ENCODE measurements at regions not wholly inside any gene's neighbourhood (a gene's known extent, or its start where the extent isn't known, plus 50 kb on each side); places are given as distances from the start of the nearest gene placed in this dataset.

DNA sequence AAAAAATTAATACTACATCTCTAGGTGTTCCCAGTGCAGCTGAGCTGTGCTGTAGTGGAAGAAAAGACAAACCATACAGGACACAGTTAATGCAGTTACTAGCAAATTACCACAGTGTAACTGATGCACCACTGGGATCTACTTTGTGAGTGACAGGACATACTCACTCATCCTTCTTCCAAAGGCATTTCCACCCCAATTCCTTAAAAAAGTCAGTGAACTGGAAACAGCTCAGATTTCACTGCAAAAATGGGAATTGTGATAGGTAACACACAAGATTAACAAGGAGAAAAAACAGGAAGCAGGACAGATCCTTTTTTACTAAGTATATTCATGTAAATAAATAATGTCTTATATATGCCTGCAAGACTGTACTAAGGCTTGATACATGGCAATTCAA lies 109.6 kb downstream of the DMAC1 start:
- Histone ChIP-seq H3K4me1 (ENCODE audit: control insufficient read depth, insufficient read depth, low read length) (peaks cover 6% of the 10 kb centered on the region), H3K27me3 (ENCODE audit: control insufficient read depth, insufficient read depth, low read length, poor library complexity, severe bottlenecking) (peaks cover 36% of the 10 kb centered on the region), H3K9ac (ENCODE audit: extremely low read depth, low read length, poor library complexity, severe bottlenecking) (no peak overlapping the region), H3K36me3 (ENCODE audit: control insufficient read depth, insufficient read depth, low read length) (no peaks in the 10 kb centered on the region), H3K27ac (ENCODE audit: low read depth, low read length) (peak overlapping the region; percentile 67), H3K4me3 (ENCODE audit: low read length) (no peak overlapping the region), H3K9me3 (ENCODE audit: control insufficient read depth, low read length) (peaks cover 12% of the 10 kb centered on the region)
- H3K27ac Mint-ChIP-seq = no peak overlapping the region
- peaks cover 28% of the 10 kb centered on the region for H3K27me3 Mint-ChIP-seq (ENCODE audit: insufficient read depth)
- DNase-seq = no peak
- H3K4me3 Mint-ChIP-seq = no peak overlapping the region
- TF ChIP-seq, protein P1, sequence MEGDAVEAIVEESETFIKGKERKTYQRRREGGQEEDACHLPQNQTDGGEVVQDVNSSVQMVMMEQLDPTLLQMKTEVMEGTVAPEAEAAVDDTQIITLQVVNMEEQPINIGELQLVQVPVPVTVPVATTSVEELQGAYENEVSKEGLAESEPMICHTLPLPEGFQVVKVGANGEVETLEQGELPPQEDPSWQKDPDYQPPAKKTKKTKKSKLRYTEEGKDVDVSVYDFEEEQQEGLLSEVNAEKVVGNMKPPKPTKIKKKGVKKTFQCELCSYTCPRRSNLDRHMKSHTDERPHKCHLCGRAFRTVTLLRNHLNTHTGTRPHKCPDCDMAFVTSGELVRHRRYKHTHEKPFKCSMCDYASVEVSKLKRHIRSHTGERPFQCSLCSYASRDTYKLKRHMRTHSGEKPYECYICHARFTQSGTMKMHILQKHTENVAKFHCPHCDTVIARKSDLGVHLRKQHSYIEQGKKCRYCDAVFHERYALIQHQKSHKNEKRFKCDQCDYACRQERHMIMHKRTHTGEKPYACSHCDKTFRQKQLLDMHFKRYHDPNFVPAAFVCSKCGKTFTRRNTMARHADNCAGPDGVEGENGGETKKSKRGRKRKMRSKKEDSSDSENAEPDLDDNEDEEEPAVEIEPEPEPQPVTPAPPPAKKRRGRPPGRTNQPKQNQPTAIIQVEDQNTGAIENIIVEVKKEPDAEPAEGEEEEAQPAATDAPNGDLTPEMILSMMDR (conservative IDR thresholded peaks at IDR 0.05) = no peak
- H3K36me3 Mint-ChIP-seq (ENCODE audit: low read depth) = no peaks in the 10 kb centered on the region
- peaks cover 9% of the 10 kb centered on the region for H3K4me1 Mint-ChIP-seq
- peaks cover 7% of the 10 kb centered on the region for H3K9me3 Mint-ChIP-seq

DNA sequence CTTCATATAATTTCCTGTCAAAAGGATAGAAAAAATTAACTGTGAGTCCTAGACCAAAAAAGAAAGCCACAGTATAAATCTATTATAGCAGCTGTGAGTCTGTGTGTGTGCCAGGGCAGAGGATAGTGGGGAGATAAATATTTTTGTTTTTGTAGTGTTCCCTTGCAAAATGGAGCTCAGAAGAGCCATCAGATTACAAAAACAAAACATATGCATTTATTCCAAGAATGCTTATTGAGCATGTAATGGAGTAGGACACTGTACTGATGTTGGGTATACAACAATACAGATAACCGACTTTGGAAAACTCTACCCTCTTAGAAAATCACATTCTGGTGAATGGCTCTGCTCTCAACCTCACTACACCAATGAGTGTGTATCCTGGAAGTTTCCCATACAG lies 111.0 kb downstream of the DMAC1 start:
- Mint-ChIP-seq H3K4me3 (no peak overlapping the region), H3K9me3 (peaks cover 7% of the 10 kb centered on the region), H3K27ac (no peak overlapping the region), H3K27me3 (ENCODE audit: insufficient read depth) (peaks cover 16% of the 10 kb centered on the region), H3K4me1 (peaks cover 9% of the 10 kb centered on the region), H3K36me3 (ENCODE audit: low read depth) (no peaks in the 10 kb centered on the region)
- no peak overlapping the region for H3K4me3 ChIP-seq (ENCODE audit: low read length)
- peaks cover 3% of the 10 kb centered on the region for H3K4me1 ChIP-seq (ENCODE audit: control insufficient read depth, insufficient read depth, low read length)
- H3K9me3 ChIP-seq (ENCODE audit: control insufficient read depth, low read length) = peaks cover 10% of the 10 kb centered on the region
- H3K36me3 ChIP-seq (ENCODE audit: control insufficient read depth, insufficient read depth, low read length) = no peaks in the 10 kb centered on the region
- no peak overlapping the region for H3K9ac ChIP-seq (ENCODE audit: extremely low read depth, low read length, poor library complexity, severe bottlenecking)
- TF ChIP-seq, protein P1 (conservative IDR thresholded peaks at IDR 0.05) = no peak
- DNase-seq = no peak
- WGBS, 2 experiments (ENCODE audit: insufficient coverage in 1 of 2, insufficient read length in 1 of 2) = 83% methylated on average over 1 of the region's 1 CpG; no CpG with 5 or more reads in 1 of the 2 experiments
- H3K27ac ChIP-seq (ENCODE audit: low read depth, low read length) = no peak overlapping the region
- H3K27me3 ChIP-seq (ENCODE audit: control insufficient read depth, insufficient read depth, low read length, poor library complexity, severe bottlenecking) = peaks cover 47% of the 10 kb centered on the region

DNA sequence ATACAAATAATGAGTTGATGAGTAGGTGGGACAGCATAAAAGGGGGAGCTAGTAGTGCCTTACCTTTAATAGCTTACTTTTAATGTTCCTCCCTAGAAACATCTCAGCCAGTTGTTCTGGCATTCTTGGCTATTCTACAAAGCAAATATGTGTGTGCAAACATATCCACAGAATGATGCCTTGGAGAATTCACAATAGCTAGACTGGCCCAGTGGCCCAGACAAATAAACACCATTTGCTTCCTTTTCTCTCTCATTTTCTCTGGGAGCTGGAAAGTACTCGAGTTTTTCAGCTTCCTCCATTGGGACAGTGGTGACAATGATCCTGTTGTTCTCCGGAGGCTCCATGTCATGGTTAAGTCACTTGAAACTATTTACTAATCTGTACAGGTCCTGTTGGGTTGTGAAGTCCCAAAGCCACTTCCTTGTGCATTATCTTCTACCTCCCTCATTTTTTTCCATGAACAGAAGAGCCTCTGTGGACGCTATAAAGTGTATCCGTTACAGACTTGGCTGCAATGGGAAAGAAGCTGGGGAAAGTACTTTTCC lies 122.9 kb downstream of the DMAC1 start:
- Mint-ChIP-seq H3K4me1 (no peaks in the 10 kb centered on the region), H3K4me3 (no peak overlapping the region), H3K9me3 (no peaks in the 10 kb centered on the region), H3K36me3 (ENCODE audit: low read depth) (no peaks in the 10 kb centered on the region), H3K27me3 (ENCODE audit: insufficient read depth) (peaks cover 71% of the 10 kb centered on the region), H3K27ac (no peak overlapping the region)
- Histone ChIP-seq H3K4me3 (ENCODE audit: low read length) (no peak overlapping the region), H3K27me3 (ENCODE audit: control insufficient read depth, insufficient read depth, low read length, poor library complexity, severe bottlenecking) (peaks cover 92% of the 10 kb centered on the region), H3K9ac (ENCODE audit: extremely low read depth, low read length, poor library complexity, severe bottlenecking) (no peak overlapping the region), H3K9me3 (ENCODE audit: control insufficient read depth, low read length) (no peaks in the 10 kb centered on the region), H3K27ac (ENCODE audit: low read depth, low read length) (no peak overlapping the region), H3K36me3 (ENCODE audit: control insufficient read depth, insufficient read depth, low read length) (no peaks in the 10 kb centered on the region), H3K4me1 (ENCODE audit: control insufficient read depth, insufficient read depth, low read length) (no peaks in the 10 kb centered on the region)
- DNase-seq = no peak
- TF ChIP-seq, protein P1 (conservative IDR thresholded peaks at IDR 0.05) = no peak
- WGBS, 2 experiments (ENCODE audit: insufficient coverage in 1 of 2, insufficient read length in 1 of 2) = 95 to 100% methylated on average over 2 to 4 of the region's 4 CpGs
